GM18867 (cell line): ENCODE measurements at regions not wholly inside any gene's neighbourhood (a gene's known extent, or its start where the extent isn't known, plus 50 kb on each side); places are given as distances from the start of the nearest gene placed in this dataset.

Experiments
- ATAC-seq: cut with Tn5 transposase; IDR thresholded peaks from one replicate; pipeline ENCODE4 v1.9.1; 2021; ENCODE audit warnings: mild to moderate bottlenecking, moderate library complexity; ENCODE audit not compliant: unreplicated experiment

GRCh38 chr7:67738145-67738544 is 741.5 kb downstream of the TYW1 start:
- no peak for ATAC-seq

DNA sequence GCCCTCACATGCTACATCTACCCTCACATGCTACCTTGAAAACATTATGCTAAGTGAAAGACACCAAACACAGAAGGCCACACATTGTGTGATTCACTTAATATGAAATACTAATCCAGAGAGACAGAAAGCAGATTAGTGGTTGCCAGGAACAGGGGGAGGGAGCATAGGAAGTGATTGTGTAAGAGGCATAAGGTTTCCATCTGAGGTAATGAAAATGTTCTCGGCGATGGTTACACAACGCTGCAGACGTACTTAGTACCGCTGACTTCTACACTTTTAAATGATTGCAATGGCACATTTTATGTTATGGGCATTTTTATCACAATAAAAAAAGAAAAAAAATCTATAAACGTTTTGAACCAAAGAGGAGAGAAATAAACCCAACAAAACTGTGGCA is 742.3 kb downstream of the TYW1 start:
- ATAC-seq, result no peak

- ATAC-seq, result no peak
Measured at GRCh38 chr7:67743501-67743900, 746.9 kb downstream of the TYW1 start.

- ATAC-seq, result no peak
Measured at GRCh38 chr7:67752227-67752626, 755.6 kb downstream of the TYW1 start.

- ATAC-seq, result no peak
Measured at GRCh38 chr7:67753891-67754290, 757.3 kb downstream of the TYW1 start.

DNA sequence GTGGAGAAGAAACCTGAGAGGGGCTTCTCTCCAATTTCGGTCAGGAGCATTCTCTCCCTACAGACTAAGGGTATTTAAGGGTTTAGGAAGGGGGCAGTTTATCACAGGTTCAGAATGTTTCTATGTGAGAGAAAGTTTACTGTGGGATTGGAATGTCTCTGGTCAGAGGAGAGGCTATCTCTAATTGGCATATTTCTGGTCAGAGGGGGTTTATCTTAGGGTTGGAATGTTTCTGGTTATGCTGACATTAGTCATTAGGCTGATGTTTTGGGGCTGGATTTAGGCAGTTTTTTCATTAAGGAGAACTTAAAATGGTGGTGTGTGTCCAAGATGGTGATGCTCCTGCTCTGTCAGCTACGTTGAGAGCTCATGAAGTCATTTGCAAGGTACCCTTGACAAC is 758.0 kb downstream of the TYW1 start:
- ATAC-seq, result no peak

- ATAC-seq, result no peak
Measured at GRCh38 chr7:67758551-67758950, 761.9 kb downstream of the TYW1 start.

DNA sequence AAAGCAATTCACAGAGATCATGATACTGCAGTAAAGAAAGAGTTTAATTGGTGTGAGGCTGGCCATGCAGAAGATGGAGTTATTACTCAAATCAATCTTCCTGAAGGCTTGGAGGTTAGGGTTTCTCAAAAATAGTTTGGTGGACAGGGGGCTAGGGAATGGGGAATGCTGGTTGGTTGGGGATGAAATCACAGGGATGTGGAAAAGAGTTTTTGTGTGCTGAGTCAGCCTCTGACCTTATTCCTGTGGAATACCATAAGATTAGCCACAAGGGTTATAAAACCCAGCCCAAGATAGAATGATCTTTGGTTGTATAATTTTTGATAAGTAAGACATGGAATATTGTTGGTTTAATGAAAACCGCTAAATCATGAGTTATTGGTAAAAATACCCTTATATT is 764.3 kb downstream of the TYW1 start:
- no peak for ATAC-seq

GRCh38 chr7:67762516-67762915 is 765.9 kb downstream of the TYW1 start:
- no peak for ATAC-seq

GRCh38 chr7:67764289-67764688 is 767.7 kb downstream of the TYW1 start:
- no peak for ATAC-seq

DNA sequence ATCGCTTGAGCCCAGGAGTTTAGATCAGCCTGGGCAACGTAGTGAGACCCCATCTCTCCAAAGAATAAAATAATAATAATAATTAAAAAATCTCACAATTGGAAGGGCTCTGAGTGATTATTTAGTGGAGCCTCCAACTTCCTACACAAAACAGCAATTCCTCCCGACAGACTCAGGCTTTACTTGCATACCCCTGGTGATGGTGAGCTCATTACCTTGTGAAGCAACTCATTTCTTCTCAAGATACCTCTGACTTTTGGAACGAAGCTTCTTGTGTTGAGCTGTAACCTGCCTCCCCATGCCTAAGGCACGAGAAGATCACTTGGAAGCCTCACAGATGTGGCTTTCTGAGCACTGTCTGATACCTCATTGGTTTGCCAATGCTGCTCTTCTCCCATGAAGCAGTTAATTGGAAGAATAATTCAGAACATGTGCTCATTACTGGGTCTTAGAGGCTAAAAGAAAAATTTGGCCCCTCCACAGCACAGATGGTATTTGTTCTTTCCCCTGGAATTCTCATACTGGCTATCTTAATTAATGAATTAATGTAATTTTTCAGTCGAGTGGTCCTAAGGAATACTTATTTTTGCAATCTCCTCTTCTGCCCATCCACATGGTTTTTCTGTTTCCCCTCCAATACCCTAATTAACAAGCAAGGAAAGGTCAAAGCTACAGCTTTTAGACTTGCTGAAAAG is 769.0 kb downstream of the TYW1 start:
- ATAC-seq, result no peak

DNA sequence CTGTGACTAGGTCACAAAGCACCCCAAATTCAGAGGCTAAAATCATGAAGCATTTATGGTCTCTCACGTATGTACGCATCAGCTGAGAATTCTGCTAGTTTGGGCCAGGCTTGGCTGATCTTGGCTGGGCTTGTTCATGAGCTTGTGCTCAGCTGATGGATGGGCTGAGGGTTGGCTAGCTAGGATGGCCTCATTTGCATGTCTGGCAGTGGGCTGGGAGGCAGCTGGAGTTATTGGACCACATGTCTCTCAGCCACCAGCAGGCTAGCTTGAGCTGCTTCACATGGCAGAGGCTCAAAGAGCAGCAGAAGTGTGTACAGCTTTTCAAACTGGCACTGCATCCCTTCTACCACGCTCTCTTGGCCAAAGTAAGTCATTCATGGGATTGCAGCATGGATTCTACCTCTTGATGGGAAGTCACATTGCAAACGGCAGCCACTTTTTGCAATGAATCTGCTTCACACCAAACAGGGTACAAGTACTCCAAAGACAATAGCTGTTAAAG is 770.3 kb downstream of the TYW1 start:
- no peak for ATAC-seq

- ATAC-seq, result no peak
Measured at GRCh38 chr7:67771846-67772605, 775.4 kb downstream of the TYW1 start.

GRCh38 chr7:67773081-67773480 is 776.4 kb downstream of the TYW1 start:
- no peak for ATAC-seq

- ATAC-seq, result no peak
Measured at GRCh38 chr7:67777119-67777518, 780.5 kb downstream of the TYW1 start.

- ATAC-seq, result no peak
Measured at GRCh38 chr7:67781841-67782240, 785.2 kb downstream of the TYW1 start.

- no peak for ATAC-seq
Measured at GRCh38 chr7:67786021-67786420, 789.4 kb downstream of the TYW1 start.

DNA sequence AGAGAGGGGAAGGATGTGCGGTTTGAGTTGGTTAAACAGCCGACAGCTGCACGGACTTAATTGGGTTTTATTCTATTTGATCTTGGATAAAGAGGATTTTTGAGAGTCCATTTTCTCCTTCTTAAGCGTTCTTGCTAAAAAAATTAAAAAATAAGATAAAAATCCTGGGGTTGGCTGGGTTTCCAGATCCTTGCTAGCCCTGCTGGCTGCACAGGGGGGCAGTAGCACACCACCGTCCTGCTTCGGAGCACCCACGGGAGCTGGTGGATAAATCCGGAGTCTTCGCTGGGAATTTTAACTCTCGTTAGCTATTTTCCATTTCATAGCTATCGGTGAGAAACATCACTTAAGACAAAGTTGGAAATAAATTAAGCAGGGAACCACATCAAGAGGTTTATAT is 792.0 kb downstream of the TYW1 start:
- ATAC-seq, result no peak

GRCh38 chr7:67791918-67792317 is 795.3 kb downstream of the TYW1 start:
- no peak for ATAC-seq

- no peak for ATAC-seq
Measured at GRCh38 chr7:67794544-67794943, 797.9 kb downstream of the TYW1 start.

DNA sequence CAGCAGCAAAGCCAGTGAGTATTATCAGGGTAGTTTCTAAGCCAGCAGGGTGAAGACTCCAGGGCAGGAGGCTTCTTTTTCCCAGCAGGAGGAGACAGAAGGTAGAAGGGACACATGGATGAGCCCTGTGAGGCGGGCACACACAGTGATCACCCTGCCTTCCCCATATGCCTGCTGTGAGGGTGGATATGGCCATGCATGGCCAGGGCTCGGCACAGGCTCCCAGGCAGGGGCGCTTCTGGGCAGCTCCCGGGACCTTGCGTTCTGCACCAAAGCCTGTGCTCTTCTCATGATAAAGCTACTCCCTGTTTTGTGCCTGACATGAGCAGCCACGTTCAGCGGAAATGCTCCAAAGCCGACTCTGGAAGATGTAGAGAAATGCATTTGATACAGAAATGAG is 807.2 kb downstream of the TYW1 start:
- no peak for ATAC-seq

- no peak for ATAC-seq
Measured at GRCh38 chr7:67805921-67806471, 809.4 kb downstream of the TYW1 start.
